CD8-positive, alpha-beta memory T cell (primary cell): ENCODE measurements at regions not wholly inside any gene's neighbourhood (a gene's known extent, or its start where the extent isn't known, plus 50 kb on each side); places are given as distances from the start of the nearest gene placed in this dataset.

Experiments
- CTCF ChIA-PET: fragments of 350-600 bp; sonication (Branson Sonifier 250); formaldehyde crosslinking; loops from one replicate; lab custom pipeline; 2021; ENCODE audit warnings: antibody characterized with exemption; lab: Charles Lee
- POLR2A ChIA-PET: fragments of 350-600 bp; sonication (Branson Sonifier 250); formaldehyde crosslinking; loops from one replicate; lab custom pipeline; 2021; ENCODE audit warnings: antibody characterized with exemption; lab: Charles Lee
- DNase-seq, 5 donors: peaks; one replicate each; pipeline versions ENCODE4 v3.0.0 to v3.0.0-alpha.2; 2020 to 2022; ENCODE audit warnings: mixed read lengths in 1 of 5
- H3K27ac ChIP-seq: one replicate; pipeline ENCODE4 v1.7.0; 2013; ENCODE audit warnings: low read depth, mild to moderate bottlenecking, low read length, moderate library complexity
- H3K27me3 ChIP-seq: 2 replicates; pipeline ENCODE4 v1.7.0; 2013; ENCODE audit warnings: low read length, mild to moderate bottlenecking; ENCODE audit not compliant: insufficient read depth, poor library complexity, severe bottlenecking
- H3K36me3 ChIP-seq: 2 replicates; pipeline ENCODE4 v1.7.0; 2013; ENCODE audit warnings: mild to moderate bottlenecking, low read length, moderate library complexity; ENCODE audit not compliant: insufficient read depth
- H3K4me1 ChIP-seq: 2 replicates; pipeline ENCODE4 v1.7.0; 2013; ENCODE audit warnings: mild to moderate bottlenecking, low read length, moderate library complexity; ENCODE audit not compliant: insufficient read depth
- H3K4me3 ChIP-seq: 2 replicates; pipeline ENCODE4 v1.7.0; 2013; ENCODE audit warnings: mild to moderate bottlenecking, low read length
- H3K9me3 ChIP-seq: 2 replicates; pipeline ENCODE4 v1.7.0; 2013; ENCODE audit warnings: mild to moderate bottlenecking, low read length
- H3K27ac Mint-ChIP-seq, 8 donors: one replicate each; pipeline ENCODE4 v1.8.0; 2020 to 2021; ENCODE audit warnings: mixed read lengths in 8 of 8, mild to moderate bottlenecking in 6 of 8, inconsistent platforms in 3 of 8, moderate library complexity in 3 of 8
- H3K27me3 Mint-ChIP-seq, 2 donors: one replicate each; pipeline ENCODE4 v1.8.0; 2020 to 2021; ENCODE audit warnings: mixed read lengths in 2 of 2, mild to moderate bottlenecking in 1 of 2, moderate library complexity in 1 of 2
- H3K36me3 Mint-ChIP-seq, 3 donors: one replicate each; pipeline ENCODE4 v1.8.0; 2020 to 2021; ENCODE audit warnings: mixed read lengths in 3 of 3, inconsistent platforms in 1 of 3, mild to moderate bottlenecking in 1 of 3
- H3K4me1 Mint-ChIP-seq, 3 donors: one replicate each; pipeline ENCODE4 v1.8.0; 2020 to 2021; ENCODE audit warnings: mixed read lengths in 3 of 3, inconsistent platforms in 1 of 3, mild to moderate bottlenecking in 1 of 3
- H3K4me3 Mint-ChIP-seq, 7 donors: one replicate each; pipeline ENCODE4 v1.8.0; 2020 to 2021; ENCODE audit warnings: mixed read lengths in 7 of 7, mild to moderate bottlenecking in 6 of 7, moderate library complexity in 4 of 7, inconsistent platforms in 2 of 7
- H3K9me3 Mint-ChIP-seq, 5 donors: one replicate each; pipeline ENCODE4 v1.8.0; 2020 to 2022; ENCODE audit warnings: mixed read lengths in 5 of 5, mild to moderate bottlenecking in 3 of 5, moderate library complexity in 2 of 5, inconsistent platforms in 1 of 5

- POLR2A ChIA-PET = no interaction called here
- CTCF ChIA-PET = no interaction called here
These were observed 75.0 kb upstream of the HECTD2 start for GRCh38 chr10:91335147-91335546.

GRCh38 chr10:91339729-91340128 is 70.4 kb upstream of the HECTD2 start:
- Mint-ChIP-seq H3K4me3 (no peak overlapping the region), H3K4me1 (no peaks in the 10 kb centered on the region), H3K27me3 (peaks cover 1 to 13% of the 10 kb centered on the region in 2 donors), H3K9me3 (no peaks in the 10 kb centered on the region), H3K36me3 (peaks cover 0 to 3% (median 0%) of the 10 kb centered on the region in 3 donors), H3K27ac (no peak overlapping the region)
- Histone ChIP-seq H3K4me3 (no peak overlapping the region), H3K9me3 (no peaks in the 10 kb centered on the region), H3K27ac (no peak overlapping the region), H3K36me3 (no peaks in the 10 kb centered on the region), H3K4me1 (no peaks in the 10 kb centered on the region), H3K27me3 (no peaks in the 10 kb centered on the region)
- POLR2A ChIA-PET = no interaction called here
- no peak for DNase-seq
- CTCF ChIA-PET = no interaction called here

More at GRCh38 chr10:91335147-91335546, 75.0 kb upstream of the HECTD2 start:
- Histone ChIP-seq H3K4me3 (no peak overlapping the region), H3K4me1 (no peaks in the 10 kb centered on the region), H3K9me3 (no peaks in the 10 kb centered on the region), H3K36me3 (no peaks in the 10 kb centered on the region), H3K27me3 (no peaks in the 10 kb centered on the region), H3K27ac (no peak overlapping the region)
- H3K27me3 Mint-ChIP-seq = peaks cover 5 to 22% of the 10 kb centered on the region in 2 donors
- no peaks in the 10 kb centered on the region for H3K9me3 Mint-ChIP-seq
- H3K27ac Mint-ChIP-seq = no peak overlapping the region
- no peaks in the 10 kb centered on the region for H3K4me1 Mint-ChIP-seq
- H3K36me3 Mint-ChIP-seq = peaks cover 0 to 3% (median 0%) of the 10 kb centered on the region in 3 donors
- H3K4me3 Mint-ChIP-seq = no peak overlapping the region
- DNase-seq = no peak

GRCh38 chr10:91340613-91341362 is 69.4 kb upstream of the HECTD2 start:
- CTCF ChIA-PET = no interaction called here
- peaks cover 1 to 8% of the 10 kb centered on the region in 2 donors for H3K27me3 Mint-ChIP-seq
- Histone ChIP-seq H3K27ac (no peak overlapping the region), H3K36me3 (no peaks in the 10 kb centered on the region), H3K4me1 (no peaks in the 10 kb centered on the region), H3K4me3 (no peak overlapping the region), H3K9me3 (no peaks in the 10 kb centered on the region), H3K27me3 (no peaks in the 10 kb centered on the region)
- no peaks in the 10 kb centered on the region for H3K36me3 Mint-ChIP-seq
- H3K27ac Mint-ChIP-seq = no peak overlapping the region
- no peak overlapping the region for H3K4me3 Mint-ChIP-seq
- H3K9me3 Mint-ChIP-seq = no peaks in the 10 kb centered on the region
- DNase-seq = no peak
- no peaks in the 10 kb centered on the region for H3K4me1 Mint-ChIP-seq
- POLR2A ChIA-PET = no interaction called here

GRCh38 chr10:91341686-91342085 is 68.5 kb upstream of the HECTD2 start:
- H3K36me3 ChIP-seq = no peaks in the 10 kb centered on the region
- Mint-ChIP-seq H3K27ac (no peak overlapping the region), H3K4me3 (no peak overlapping the region), H3K4me1 (no peaks in the 10 kb centered on the region), H3K36me3 (no peaks in the 10 kb centered on the region), H3K9me3 (no peaks in the 10 kb centered on the region), H3K27me3 (peaks cover 2 to 3% of the 10 kb centered on the region in 2 donors)
- H3K27ac ChIP-seq = no peak overlapping the region
- ChIA-PET CTCF (no interaction called here), POLR2A (no interaction called here)
- no peaks in the 10 kb centered on the region for H3K27me3 ChIP-seq
- no peaks in the 10 kb centered on the region for H3K4me1 ChIP-seq
- no peak for DNase-seq
- H3K4me3 ChIP-seq = no peak overlapping the region
- no peaks in the 10 kb centered on the region for H3K9me3 ChIP-seq

- no peaks in the 10 kb centered on the region for H3K36me3 Mint-ChIP-seq
- no peaks in the 10 kb centered on the region for H3K36me3 ChIP-seq
- H3K9me3 Mint-ChIP-seq = no peaks in the 10 kb centered on the region
- ChIA-PET CTCF (interaction anchor here (1.1 kb wide), 1 partner anchor 45 kb away, joined by 3 read pairs; no protein-coding TSS in a partner anchor), POLR2A (no interaction called here)
- no peaks in the 10 kb centered on the region for H3K9me3 ChIP-seq
- peaks cover 2 to 3% of the 10 kb centered on the region in 2 donors for H3K27me3 Mint-ChIP-seq
- no peak overlapping the region for H3K27ac Mint-ChIP-seq
- H3K27ac ChIP-seq = no peak overlapping the region
- H3K27me3 ChIP-seq = no peaks in the 10 kb centered on the region
- no peak overlapping the region for H3K4me3 Mint-ChIP-seq
- H3K4me1 ChIP-seq = no peaks in the 10 kb centered on the region
- H3K4me1 Mint-ChIP-seq = no peaks in the 10 kb centered on the region
- no peak for DNase-seq
- H3K4me3 ChIP-seq = no peak overlapping the region
These were observed 67.1 kb upstream of the HECTD2 start for GRCh38 chr10:91343010-91343409.

GRCh38 chr10:91344117-91344856 is 65.9 kb upstream of the HECTD2 start:
- Mint-ChIP-seq H3K27me3 (peaks cover 2 to 3% of the 10 kb centered on the region in 2 donors), H3K4me3 (no peak overlapping the region), H3K4me1 (no peaks in the 10 kb centered on the region), H3K27ac (peak overlapping the region in 1 of 8 donors; percentile 69), H3K36me3 (no peaks in the 10 kb centered on the region), H3K9me3 (no peaks in the 10 kb centered on the region)
- Histone ChIP-seq H3K36me3 (no peaks in the 10 kb centered on the region), H3K9me3 (no peaks in the 10 kb centered on the region), H3K4me1 (no peaks in the 10 kb centered on the region), H3K4me3 (no peak overlapping the region), H3K27ac (no peak overlapping the region), H3K27me3 (no peaks in the 10 kb centered on the region)
- no peak for DNase-seq
- ChIA-PET CTCF (interaction anchor here (1.1 kb wide), 1 partner anchor 46 kb away, joined by 3 read pairs; no protein-coding TSS in a partner anchor), POLR2A (no interaction called here)

GRCh38 chr10:91345716-91346115 is 64.4 kb upstream of the HECTD2 start:
- Histone ChIP-seq H3K4me3 (no peak overlapping the region), H3K4me1 (no peaks in the 10 kb centered on the region)

GRCh38 chr10:91347529-91347928 is 62.6 kb upstream of the HECTD2 start:
- no peak overlapping the region for H3K27ac ChIP-seq
- H3K9me3 Mint-ChIP-seq = no peaks in the 10 kb centered on the region
- no peaks in the 10 kb centered on the region for H3K36me3 Mint-ChIP-seq
- no peak for DNase-seq
- CTCF ChIA-PET = interaction anchor here (0.9 kb wide), 1 partner anchor 49 kb away, joined by 3 read pairs; no protein-coding TSS in a partner anchor
- no peaks in the 10 kb centered on the region for H3K36me3 ChIP-seq
- peaks cover 0 to 1% of the 10 kb centered on the region in 2 donors for H3K27me3 Mint-ChIP-seq
- POLR2A ChIA-PET = no interaction called here
- no peak overlapping the region for H3K4me3 ChIP-seq
- H3K4me1 Mint-ChIP-seq = no peaks in the 10 kb centered on the region
- no peaks in the 10 kb centered on the region for H3K9me3 ChIP-seq
- H3K4me3 Mint-ChIP-seq = no peak overlapping the region
- no peaks in the 10 kb centered on the region for H3K4me1 ChIP-seq
- H3K27me3 ChIP-seq = no peaks in the 10 kb centered on the region
- H3K27ac Mint-ChIP-seq = no peak overlapping the region

More at GRCh38 chr10:91345716-91346115, 64.4 kb upstream of the HECTD2 start:
- H3K27me3 Mint-ChIP-seq = peaks cover 0 to 2% of the 10 kb centered on the region in 2 donors
- no peak for DNase-seq
- H3K36me3 Mint-ChIP-seq = no peaks in the 10 kb centered on the region
- CTCF ChIA-PET = no interaction called here
- Histone ChIP-seq H3K9me3 (no peaks in the 10 kb centered on the region), H3K27ac (no peak overlapping the region), H3K27me3 (no peaks in the 10 kb centered on the region), H3K36me3 (no peaks in the 10 kb centered on the region)
- POLR2A ChIA-PET = no interaction called here
- H3K27ac Mint-ChIP-seq = no peak overlapping the region
- H3K4me1 Mint-ChIP-seq = no peaks in the 10 kb centered on the region
- H3K4me3 Mint-ChIP-seq = no peak overlapping the region
- no peaks in the 10 kb centered on the region for H3K9me3 Mint-ChIP-seq
